Psoas muscle (tissue), 7 donors: ENCODE measurements at regions not wholly inside any gene's neighbourhood (a gene's known extent, or its start where the extent isn't known, plus 50 kb on each side); places are given as distances from the start of the nearest gene placed in this dataset.

Experiments used
- ATAC-seq, 4 donors: fragments of 200-7000 bp; cut with Tn5 transposase; one replicate each; pipeline ENCODE4 v1.9.1; 2020; ENCODE audit warnings: moderate library complexity in 3 of 4, mild to moderate bottlenecking in 2 of 4
- DNase-seq, 2 donors: peaks; one replicate each; pipeline ENCODE4 v3.0.0-alpha.2; 2020
- H3K27ac ChIP-seq: fragments of 200-600 bp; one replicate; pipeline ENCODE4 v1.8.0; 2022
- H3K27me3 ChIP-seq, 3 donors: fragments of 200-600 bp in 1 of 3; one replicate each; pipeline versions ENCODE4 v1.6.1 to v1.8.0; 2013 to 2022; ENCODE audit warnings: low read length in 2 of 3, mild to moderate bottlenecking in 2 of 3, moderate library complexity in 1 of 3; ENCODE audit not compliant: insufficient read depth in 3 of 3
- H3K36me3 ChIP-seq, 2 donors: fragments of 200-600 bp in 1 of 2; one replicate each; pipeline versions ENCODE4 v1.6.1 to v1.8.0; 2013 to 2022; ENCODE audit warnings: low read depth in 1 of 2, mild to moderate bottlenecking in 1 of 2, moderate library complexity in 1 of 2; ENCODE audit not compliant: insufficient read depth in 1 of 2
- H3K4me1 ChIP-seq: fragments of 200-600 bp; one replicate; pipeline ENCODE4 v1.8.0; 2022
- H3K4me3 ChIP-seq: fragments of 200-600 bp; one replicate; pipeline ENCODE4 v1.8.0; 2022; ENCODE audit warnings: mild to moderate bottlenecking
- H3K9me3 ChIP-seq: fragments of 200-600 bp; one replicate; pipeline ENCODE4 v1.8.0; 2022
- WGBS, 3 donors: extraction: QIAGEN DNeasy Blood & Tissue Kit; methylation state at CpG; one replicate each; pipeline versions ENCODE4 v1.1.6 to v1.1.7; 2013; 5-methylcytosine and 5-hydroxymethylcytosine counted together
- intact Hi-C, 2 donors: fragments of 100-400 bp; cut with DNase I; formaldehyde crosslinking; loops; one replicate each; pipeline versions ENCODE4 v1.11.0 to v1.14.2; 2022
- TF ChIP-seq, protein P1 (sequence below): fragments of 200-600 bp; IDR thresholded peaks from one replicate; pipeline ENCODE4 v1.8.0; 2022; ENCODE audit warnings: antibody characterized with exemption
- donor health status: healthy with polysubstance abuse.
- donor health status: DM: no; HTN: no; CAD: no; lungs with moderate emphysema.
- donor health status: Bipolar disorder and iron deficiency.
- donor health status: healthy.
- donor health status: DM: yes; HTN: yes; CAD: no.
- donor health status: DM: no; HTN: no; CAD: no.
- donor health status: DM: yes; HTN: yes; CAD: no.

DNA sequence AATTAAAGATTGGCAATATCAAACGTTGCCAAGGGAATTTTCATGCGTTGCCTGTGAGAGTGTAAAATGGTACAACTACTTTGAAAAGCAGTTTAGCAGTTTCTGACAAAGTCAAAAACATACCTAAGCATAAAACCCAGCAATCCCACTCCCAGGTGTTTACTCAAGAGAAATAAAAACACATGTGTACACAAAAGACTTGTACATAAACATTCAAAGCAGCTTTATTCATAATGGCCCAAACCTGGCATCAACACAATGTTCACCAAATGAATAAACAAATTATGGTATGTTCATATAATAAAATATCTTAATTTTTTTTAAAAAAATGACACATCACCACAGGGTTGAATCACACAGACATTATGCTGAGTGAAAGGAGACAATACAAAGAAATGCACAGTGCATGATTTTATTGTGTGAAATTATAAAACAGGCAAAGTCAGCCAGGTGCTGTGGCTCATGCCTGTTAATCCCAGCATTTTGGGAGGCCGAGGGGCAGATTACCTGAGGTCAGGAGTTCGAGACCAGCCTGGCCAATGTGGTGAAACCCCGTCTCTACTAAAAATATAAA is 240.4 kb upstream of the MARCKS start:
- TF ChIP-seq, protein P1, sequence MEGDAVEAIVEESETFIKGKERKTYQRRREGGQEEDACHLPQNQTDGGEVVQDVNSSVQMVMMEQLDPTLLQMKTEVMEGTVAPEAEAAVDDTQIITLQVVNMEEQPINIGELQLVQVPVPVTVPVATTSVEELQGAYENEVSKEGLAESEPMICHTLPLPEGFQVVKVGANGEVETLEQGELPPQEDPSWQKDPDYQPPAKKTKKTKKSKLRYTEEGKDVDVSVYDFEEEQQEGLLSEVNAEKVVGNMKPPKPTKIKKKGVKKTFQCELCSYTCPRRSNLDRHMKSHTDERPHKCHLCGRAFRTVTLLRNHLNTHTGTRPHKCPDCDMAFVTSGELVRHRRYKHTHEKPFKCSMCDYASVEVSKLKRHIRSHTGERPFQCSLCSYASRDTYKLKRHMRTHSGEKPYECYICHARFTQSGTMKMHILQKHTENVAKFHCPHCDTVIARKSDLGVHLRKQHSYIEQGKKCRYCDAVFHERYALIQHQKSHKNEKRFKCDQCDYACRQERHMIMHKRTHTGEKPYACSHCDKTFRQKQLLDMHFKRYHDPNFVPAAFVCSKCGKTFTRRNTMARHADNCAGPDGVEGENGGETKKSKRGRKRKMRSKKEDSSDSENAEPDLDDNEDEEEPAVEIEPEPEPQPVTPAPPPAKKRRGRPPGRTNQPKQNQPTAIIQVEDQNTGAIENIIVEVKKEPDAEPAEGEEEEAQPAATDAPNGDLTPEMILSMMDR, result no peak
- Histone ChIP-seq H3K36me3 (peaks cover 2 to 37% of the 10 kb centered on the region in 2 donors), H3K4me3 (no peak overlapping the region), H3K27ac (no peak overlapping the region), H3K4me1 (no peaks in the 10 kb centered on the region), H3K27me3 (no peaks in the 10 kb centered on the region), H3K9me3 (no peaks in the 10 kb centered on the region)
- no peak for DNase-seq
- intact Hi-C loops, result no loop called here
- no peak for ATAC-seq
- WGBS, 3 donors, result 75 to 89% (median 81%) methylated on average over 5 of the region's 5 CpGs

DNA sequence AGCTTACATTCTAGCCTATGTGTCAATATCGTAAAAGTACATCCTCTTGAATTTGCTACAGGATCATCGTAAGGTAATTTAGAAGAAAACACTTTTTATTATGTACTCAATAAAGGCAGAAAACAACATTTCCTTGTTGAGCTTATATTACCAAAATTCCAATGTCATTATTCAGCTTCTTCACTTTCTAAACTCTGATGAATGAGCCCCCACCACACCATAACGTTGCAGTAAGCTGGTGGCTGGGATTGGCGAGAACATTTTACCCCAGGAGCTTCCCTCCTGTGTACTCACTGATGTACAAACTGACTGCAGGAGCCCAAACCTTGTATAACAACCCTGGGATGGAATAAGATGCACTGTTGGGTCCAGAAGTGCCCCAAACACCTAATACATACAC is 238.1 kb upstream of the MARCKS start:
- 77 to 81% (median 79%) methylated on average over 4 of the region's 4 CpGs for WGBS, 3 donors
- ATAC-seq, result no peak
- intact Hi-C loops, result no loop called here

DNA sequence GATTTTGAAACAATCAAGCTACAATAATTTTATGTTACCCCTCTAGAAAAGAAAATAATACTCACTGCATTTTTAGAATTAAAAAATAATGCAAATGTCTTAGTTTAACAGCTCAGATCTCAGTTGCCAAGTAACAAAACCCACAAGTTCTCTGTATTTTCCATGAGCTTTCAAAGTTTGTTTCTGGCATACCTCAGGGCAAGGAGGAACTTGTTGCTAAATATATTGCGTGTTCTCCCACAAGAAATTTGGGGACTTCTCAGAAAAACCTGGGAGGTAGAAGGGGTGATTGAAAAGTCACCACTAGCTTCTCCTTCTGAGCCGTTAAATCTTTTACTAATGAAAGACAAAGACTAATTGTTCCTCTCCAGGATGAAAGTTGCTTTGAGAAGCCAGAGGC is 236.8 kb upstream of the MARCKS start:
- H3K4me1 ChIP-seq, result no peaks in the 10 kb centered on the region
- no peak overlapping the region for H3K27ac ChIP-seq
- TF ChIP-seq, protein P1, result no peak
- intact Hi-C loops, result no loop called here
- H3K4me3 ChIP-seq, result no peak overlapping the region
- no peaks in the 10 kb centered on the region for H3K9me3 ChIP-seq
- H3K27me3 ChIP-seq, result no peaks in the 10 kb centered on the region
- H3K36me3 ChIP-seq, result peaks cover 0 to 56% of the 10 kb centered on the region in 2 donors
- 65 to 88% (median 69%) methylated on average over 2 of the region's 2 CpGs for WGBS, 3 donors
- ATAC-seq (no peak), DNase-seq (no peak)

More for the DNA sequence above, 238.1 kb upstream of the MARCKS start:
- Histone ChIP-seq H3K4me3 (no peak overlapping the region), H3K4me1 (no peaks in the 10 kb centered on the region), H3K27ac (peak overlapping the region; percentile 1), H3K9me3 (no peaks in the 10 kb centered on the region), H3K36me3 (peaks cover 0 to 55% of the 10 kb centered on the region in 2 donors), H3K27me3 (no peaks in the 10 kb centered on the region)
- DNase-seq, result no peak
- TF ChIP-seq, protein P1, result no peak

DNA sequence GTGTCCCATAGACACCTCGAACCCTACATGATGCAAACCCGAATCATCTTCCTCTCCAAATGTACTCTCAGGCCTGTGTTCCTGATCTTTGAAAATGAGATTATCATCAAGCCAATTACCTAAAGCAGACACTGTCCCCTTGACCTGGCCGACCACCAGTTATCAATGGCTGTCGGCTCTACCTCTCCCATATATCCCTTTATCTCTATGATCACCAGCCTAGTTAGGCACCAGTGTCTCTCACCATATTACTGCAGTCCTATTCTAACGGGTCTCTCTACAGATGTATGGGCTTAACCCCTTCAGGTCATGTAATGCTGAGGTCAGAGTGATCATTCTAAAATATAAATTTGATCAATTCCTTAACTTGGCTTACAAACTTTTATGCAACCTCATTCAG is 234.9 kb upstream of the MARCKS start:
- Histone ChIP-seq H3K27me3 (no peaks in the 10 kb centered on the region), H3K27ac (no peak overlapping the region), H3K36me3 (peaks cover 0 to 56% of the 10 kb centered on the region in 2 donors), H3K4me1 (peaks cover 1% of the 10 kb centered on the region), H3K9me3 (no peaks in the 10 kb centered on the region), H3K4me3 (no peak overlapping the region)
- 70 to 84% (median 81%) methylated on average over 5 of the region's 5 CpGs for WGBS, 3 donors
- TF ChIP-seq, protein P1, result no peak
- ATAC-seq (no peak), DNase-seq (no peak)
- intact Hi-C loops, result no loop called here

DNA sequence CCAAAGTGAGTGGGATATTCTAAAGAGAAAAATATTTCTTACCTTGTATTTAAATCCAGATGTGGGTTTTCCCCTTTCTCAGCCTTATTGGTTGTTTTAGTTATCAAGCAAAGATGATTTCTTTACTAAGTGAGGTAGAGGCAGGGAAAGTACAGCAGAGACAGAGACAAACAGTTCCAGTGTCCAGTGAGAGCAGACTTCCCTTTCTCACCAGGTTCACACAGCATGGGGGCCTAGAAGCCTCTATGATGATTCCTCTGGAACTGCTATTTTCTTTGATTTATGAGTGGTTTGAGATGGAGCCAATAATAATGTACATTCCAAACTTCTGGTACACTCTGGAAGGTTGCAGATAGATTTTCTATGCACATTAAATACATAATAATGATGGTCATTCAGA is 234.0 kb upstream of the MARCKS start:
- H3K27me3 ChIP-seq, result no peaks in the 10 kb centered on the region
- H3K9me3 ChIP-seq, result no peaks in the 10 kb centered on the region
- no peak overlapping the region for H3K4me3 ChIP-seq
- intact Hi-C loops, result no loop called here
- H3K36me3 ChIP-seq, result peaks cover 0 to 52% of the 10 kb centered on the region in 2 donors
- H3K4me1 ChIP-seq, result peaks cover 10% of the 10 kb centered on the region
- DNase-seq, result no peak
- TF ChIP-seq, protein P1, result no peak
- H3K27ac ChIP-seq, result no peak overlapping the region
- no peak for ATAC-seq
